Upper lobe of left lung (tissue), 4 donors: ENCODE measurements at regions not wholly inside any gene's neighbourhood (a gene's known extent, or its start where the extent isn't known, plus 50 kb on each side); places are given as distances from the start of the nearest gene placed in this dataset.

Source experiments
- EP300 ChIP-seq, 4 donors: sonication (generic); formaldehyde crosslinking; IDR thresholded peaks; one replicate each; pipeline ENCODE4 v1.5.1; 2017; ENCODE audit warnings: antibody characterized with exemption in 4 of 4, control low read depth in 2 of 4
- POLR2A ChIP-seq, 4 donors: fragments of 450-650 bp; IDR thresholded peaks; one replicate each; pipeline ENCODE4 v1.5.1; 2016 to 2017; ENCODE audit warnings: antibody characterized with exemption in 4 of 4, mild to moderate bottlenecking in 2 of 4
- POLR2AphosphoS5 ChIP-seq, 2 donors: sonication (generic); formaldehyde crosslinking; IDR thresholded peaks; one replicate each; pipeline ENCODE4 v1.5.1; 2017; ENCODE audit warnings: antibody characterized with exemption in 2 of 2
- TF ChIP-seq, protein P1 (sequence below), 6 experiments: fragments of 450-650 bp in 4 of 6; fragments of 200-600 bp in 2 of 6; sonication (generic) in 2 of 6; IDR thresholded peaks; one replicate each; pipeline ENCODE4 v1.5.1; 2016 to 2019; ENCODE audit warnings: antibody characterized with exemption in 6 of 6

DNA sequence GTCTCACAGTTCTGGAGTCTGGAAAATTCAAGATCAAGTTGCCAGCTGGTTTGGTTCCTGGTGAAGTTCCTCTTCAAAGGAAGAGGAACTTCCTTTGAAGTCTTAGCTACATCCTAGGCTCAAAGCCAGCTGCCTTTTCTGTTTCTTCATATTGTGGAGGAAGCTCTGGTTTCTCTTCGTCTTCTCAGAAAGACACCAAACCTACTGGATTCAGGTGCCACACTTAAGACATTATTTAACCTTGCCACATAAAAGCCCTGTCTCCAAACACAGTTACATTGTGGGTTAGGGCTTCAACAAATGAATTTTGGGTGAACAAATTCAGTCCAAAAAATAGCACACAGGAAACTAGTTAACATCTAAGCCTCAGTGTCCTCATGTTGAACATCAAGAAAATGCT lies 1019.8 kb downstream of the GALC start:
- TF ChIP-seq, protein P1, sequence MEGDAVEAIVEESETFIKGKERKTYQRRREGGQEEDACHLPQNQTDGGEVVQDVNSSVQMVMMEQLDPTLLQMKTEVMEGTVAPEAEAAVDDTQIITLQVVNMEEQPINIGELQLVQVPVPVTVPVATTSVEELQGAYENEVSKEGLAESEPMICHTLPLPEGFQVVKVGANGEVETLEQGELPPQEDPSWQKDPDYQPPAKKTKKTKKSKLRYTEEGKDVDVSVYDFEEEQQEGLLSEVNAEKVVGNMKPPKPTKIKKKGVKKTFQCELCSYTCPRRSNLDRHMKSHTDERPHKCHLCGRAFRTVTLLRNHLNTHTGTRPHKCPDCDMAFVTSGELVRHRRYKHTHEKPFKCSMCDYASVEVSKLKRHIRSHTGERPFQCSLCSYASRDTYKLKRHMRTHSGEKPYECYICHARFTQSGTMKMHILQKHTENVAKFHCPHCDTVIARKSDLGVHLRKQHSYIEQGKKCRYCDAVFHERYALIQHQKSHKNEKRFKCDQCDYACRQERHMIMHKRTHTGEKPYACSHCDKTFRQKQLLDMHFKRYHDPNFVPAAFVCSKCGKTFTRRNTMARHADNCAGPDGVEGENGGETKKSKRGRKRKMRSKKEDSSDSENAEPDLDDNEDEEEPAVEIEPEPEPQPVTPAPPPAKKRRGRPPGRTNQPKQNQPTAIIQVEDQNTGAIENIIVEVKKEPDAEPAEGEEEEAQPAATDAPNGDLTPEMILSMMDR (IDR thresholded peaks at IDR 0.05), result no peak
- TF ChIP-seq POLR2A (IDR thresholded peaks at IDR 0.05), result no peak
- TF ChIP-seq EP300 (IDR thresholded peaks at IDR 0.05), result no peak
- TF ChIP-seq POLR2AphosphoS5 (IDR thresholded peaks at IDR 0.05), result no peak
